ENCODE measurements at regions not wholly inside any gene's neighbourhood (a gene's known extent, or its start where the extent isn't known, plus 50 kb on each side); places are given as distances from the start of the nearest gene placed in this dataset.
"Not testable (repeated sequence)": the region's sequence is repeated elsewhere in the genome, so short reads cannot be mapped to it uniquely, and the experiment has no call there.

GRCh38 chr20:48381353-48382120 lies 446.3 kb downstream of the PREX1 start:
- no peak for DNase-seq (ENCODE audit: low read depth)

DNA sequence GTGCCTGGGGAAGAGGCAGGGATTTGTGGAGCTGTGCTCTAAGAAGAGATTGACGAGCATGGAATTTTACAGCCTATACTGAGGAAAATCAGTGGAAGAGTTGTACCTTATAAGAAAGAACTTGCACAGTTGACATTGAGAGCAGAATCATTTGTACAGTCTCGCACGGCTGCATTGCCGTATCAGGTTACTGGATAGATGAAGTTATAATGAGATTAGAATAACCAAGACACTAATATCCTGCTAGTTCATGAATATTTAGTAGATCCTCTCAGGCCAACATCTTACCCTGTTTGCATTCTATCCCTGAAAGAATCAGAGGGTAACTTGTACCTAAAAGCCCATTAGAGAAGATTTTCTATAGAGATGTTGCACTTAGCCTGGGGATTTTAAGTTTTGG lies 447.1 kb downstream of the PREX1 start:
- no peak for DNase-seq (ENCODE audit: low read depth)

GRCh38 chr20:48378976-48379675 lies 448.7 kb downstream of the PREX1 start:
- DNase-seq (ENCODE audit: low read depth) = no peak

DNA sequence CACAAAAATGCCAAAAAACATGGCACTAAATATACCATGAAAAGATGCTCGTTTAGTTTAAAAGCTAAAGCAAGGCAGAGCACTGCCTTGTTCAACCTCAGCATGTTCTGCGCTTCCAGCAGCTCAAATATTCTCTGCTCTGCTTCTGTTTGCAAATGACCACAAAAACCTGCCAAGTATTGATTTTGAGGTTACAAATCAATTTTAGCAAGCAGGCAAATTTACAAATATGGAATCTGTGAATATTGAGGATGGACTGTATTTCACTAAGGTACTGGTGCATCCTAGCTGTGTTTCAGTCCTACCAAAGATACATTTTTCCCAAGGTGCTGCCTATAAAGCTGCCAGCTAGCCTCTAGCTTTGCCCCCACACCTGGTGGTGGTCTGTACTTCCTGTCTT lies 449.9 kb downstream of the PREX1 start:
- no peak for DNase-seq (ENCODE audit: low read depth)

- DNase-seq (ENCODE audit: low read depth) = no peak
Observed at GRCh38 chr20:48375804-48376203, 452.0 kb downstream of the PREX1 start.

GRCh38 chr20:48374991-48375595 lies 452.7 kb downstream of the PREX1 start:
- no peak for DNase-seq (ENCODE audit: low read depth)

- DNase-seq (ENCODE audit: low read depth) = not testable (repeated sequence)
Observed at GRCh38 chr20:48374031-48374907, 453.5 kb downstream of the PREX1 start.

DNA sequence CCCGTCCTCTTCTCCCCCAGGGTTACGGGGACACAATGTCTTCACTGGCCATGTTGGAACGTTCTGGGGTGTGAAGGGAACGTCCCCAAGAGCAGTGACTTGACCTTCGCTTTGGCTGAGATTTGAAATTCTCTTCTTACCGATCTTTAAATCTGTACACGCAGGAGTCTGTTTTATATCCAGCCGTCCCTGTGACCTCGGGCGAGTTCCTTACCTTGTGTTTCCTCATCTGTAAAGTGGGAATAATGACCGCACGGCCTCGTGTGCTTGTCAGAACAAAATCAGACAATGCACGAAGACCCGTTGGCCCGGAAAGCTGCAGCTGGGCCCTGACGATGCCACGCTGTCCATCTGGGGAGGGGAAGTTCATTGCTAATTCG lies 454.3 kb downstream of the PREX1 start:
- DNase-seq (ENCODE audit: low read depth) = no peak

DNA sequence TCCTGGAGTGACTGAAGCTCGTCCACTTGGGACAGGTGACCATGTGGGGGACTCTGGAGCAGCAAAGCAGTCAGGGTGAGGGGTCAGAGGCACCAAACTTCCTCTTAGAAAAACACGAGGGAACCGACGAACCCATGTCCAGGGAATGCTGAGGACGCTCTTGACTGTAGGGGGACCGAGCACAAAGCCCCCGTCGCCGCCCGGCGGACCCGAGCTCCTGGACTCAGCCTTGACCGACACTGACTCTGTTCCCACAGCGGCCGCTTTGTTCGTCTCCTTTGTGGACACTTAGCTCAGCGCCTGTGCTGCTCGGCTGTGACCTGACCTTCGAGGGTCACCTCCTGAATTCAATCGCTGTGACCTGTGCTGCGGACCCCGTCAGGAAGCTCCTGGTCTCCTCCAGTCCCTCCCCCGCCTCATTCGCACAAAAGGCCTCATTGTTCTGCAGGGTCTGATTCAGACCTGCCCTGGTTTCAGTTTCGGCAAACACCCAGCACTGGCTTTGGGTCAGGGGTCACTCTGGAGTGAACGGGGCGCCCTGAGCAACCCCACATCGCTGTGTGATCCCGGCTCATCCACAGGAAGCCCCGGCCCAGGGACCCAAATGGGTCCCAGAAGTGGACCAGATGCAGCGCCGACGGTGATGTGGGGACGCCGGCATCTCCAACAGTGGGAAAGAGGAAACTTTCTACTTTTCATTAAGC lies 454.8 kb downstream of the PREX1 start:
- not testable (repeated sequence) for DNase-seq (ENCODE audit: low read depth)

DNA sequence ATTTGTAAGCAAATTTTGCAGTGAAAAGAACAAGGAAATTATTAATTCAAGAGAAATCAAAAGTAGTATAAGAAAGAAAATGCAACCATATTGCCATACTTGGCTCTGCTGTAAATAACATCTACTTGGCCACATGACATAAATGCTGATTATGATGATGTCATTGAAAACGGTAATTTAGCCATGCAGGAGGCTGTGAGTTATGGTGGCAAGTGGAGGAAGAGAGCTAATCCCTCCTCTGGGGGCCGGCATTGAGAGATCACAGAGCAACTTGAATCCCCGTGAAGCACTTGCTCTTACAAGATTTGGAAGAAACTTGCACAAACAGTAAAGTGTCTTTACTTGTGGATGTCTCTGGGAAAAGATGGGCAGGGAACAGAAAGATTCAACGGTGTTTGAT lies 456.6 kb downstream of the PREX1 start:
- no peak for DNase-seq (ENCODE audit: low read depth)

- not testable (repeated sequence) for DNase-seq (ENCODE audit: low read depth)
Observed at GRCh38 chr20:48368580-48369021, 459.2 kb downstream of the PREX1 start.

- DNase-seq (ENCODE audit: low read depth) = not testable (repeated sequence)
Observed at GRCh38 chr20:48367541-48368358, 460.0 kb downstream of the PREX1 start.

DNA sequence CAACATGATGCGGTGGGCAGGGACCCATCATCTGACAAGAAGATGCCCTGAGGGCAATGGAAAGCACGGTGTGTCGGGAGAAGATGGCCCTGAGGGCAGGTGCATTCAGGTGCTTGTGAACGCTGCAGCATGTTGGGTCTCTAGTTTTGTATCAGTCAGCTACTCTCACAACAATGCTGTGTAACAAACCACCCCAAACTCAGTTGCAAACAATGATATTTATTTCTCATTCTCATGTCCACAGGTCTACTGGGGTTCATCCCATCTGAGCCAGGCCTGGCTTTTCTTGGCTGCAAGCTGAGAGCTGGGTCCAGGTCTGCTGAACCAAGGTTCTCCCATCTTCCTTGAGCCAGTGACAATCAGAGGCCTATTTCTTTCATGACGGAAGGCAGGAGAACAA lies 461.6 kb downstream of the PREX1 start:
- DNase-seq (ENCODE audit: low read depth) = no peak

DNA sequence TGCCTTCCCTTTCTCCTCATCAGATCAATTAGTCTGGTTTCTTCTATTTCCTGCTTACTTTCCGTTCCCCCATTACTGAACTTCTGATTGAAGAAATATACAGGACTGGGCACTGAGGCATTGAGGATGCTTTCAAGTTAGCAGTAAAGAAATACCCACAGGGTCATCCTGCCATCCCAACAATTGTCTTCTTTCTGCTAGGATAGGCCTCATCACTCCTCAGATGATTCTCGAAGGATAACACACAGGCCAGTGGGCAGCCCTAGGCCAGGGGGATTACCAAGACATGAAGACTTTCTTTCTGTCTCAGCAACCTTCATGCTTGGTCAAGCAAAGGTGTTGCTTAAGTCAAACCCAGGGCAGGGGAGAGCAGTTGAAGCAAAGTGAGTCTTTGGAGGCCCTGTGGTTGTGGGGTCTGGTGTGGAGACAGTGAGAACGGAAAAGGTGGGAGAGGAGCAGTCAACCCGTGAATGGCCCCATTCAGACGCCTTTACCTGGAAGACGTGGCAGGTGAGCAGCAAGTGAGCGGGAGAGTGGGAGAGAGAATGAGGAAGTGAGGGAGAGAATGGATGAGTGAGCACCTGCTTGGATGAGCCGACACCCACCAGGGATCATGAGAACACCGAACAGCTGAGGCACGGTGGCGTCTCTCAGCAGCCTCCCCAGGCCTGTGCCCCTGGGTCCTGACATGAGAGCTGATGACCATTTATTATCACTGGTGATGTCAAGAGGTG lies 462.9 kb downstream of the PREX1 start:
- DNase-seq (ENCODE audit: low read depth) = no peak

DNA sequence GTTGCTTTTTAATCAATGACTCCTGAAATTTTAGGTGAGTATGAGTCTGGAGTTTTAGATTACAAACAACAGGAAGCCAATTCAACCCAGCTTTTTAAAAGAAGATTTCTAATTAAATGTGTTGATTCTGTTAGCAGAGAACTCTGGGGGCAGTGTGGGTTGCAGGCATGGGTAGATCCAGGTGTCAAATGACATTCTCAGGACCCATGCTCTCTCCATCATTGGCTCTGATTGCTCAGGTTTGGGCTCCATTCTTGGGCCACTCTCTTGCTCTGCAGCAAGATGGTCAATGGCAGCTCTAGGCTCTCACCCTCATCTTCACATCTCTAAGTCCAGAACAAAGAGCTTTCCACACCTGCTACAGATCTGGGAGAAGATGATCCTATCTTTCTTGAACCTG lies 463.7 kb downstream of the PREX1 start:
- no peak for DNase-seq (ENCODE audit: low read depth)

- no peak for DNase-seq (ENCODE audit: low read depth)
Observed at GRCh38 chr20:48360342-48360975, 467.3 kb downstream of the PREX1 start.

GRCh38 chr20:48359692-48360341 lies 468.0 kb downstream of the PREX1 start:
- DNase-seq (ENCODE audit: low read depth) = no peak

DNA sequence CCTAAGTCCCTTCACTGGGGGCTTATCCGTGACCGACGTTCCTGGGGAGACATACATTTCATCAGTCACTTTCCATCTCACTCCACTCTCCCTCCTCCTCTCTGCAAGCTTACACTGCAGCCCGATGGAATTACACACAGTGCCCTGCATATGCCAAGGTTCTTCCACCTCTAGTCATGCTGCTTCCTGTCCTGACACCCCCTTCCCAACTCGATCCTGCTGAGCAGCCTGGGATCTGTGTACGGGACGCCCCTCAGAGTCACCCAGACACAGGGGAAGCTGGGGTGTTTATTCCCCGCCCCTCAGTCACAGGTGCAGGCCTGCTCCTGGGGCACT lies 468.8 kb downstream of the PREX1 start:
- DNase-seq (ENCODE audit: low read depth) = not testable (repeated sequence)

Measured in activated T-cell treated with anti-CD3 and anti-CD28 coated beads for 48 hours (primary cell).